HT1080 (cell line): ENCODE measurements at regions not wholly inside any gene's neighbourhood (a gene's known extent, or its start where the extent isn't known, plus 50 kb on each side); places are given as distances from the start of the nearest gene placed in this dataset.

Experiments used
- DNase-seq: peaks from one replicate; pipeline ENCODE4 v3.0.0-alpha.2; 2015; ENCODE audit warnings: low read depth

- DNase-seq = peak; percentile 64
Measured at GRCh38 chr9:14433351-14434157, 119.6 kb upstream of the NFIB start.

- DNase-seq = no peak
Measured at GRCh38 chr9:14432666-14433350, 118.9 kb upstream of the NFIB start.

- DNase-seq = peak; percentile 63
Measured at GRCh38 chr9:14428781-14429230, 114.9 kb upstream of the NFIB start.

- DNase-seq = no peak
Measured at GRCh38 chr9:14427419-14427818, 113.5 kb upstream of the NFIB start.

GRCh38 chr9:14424983-14425382, 111.0 kb upstream of the NFIB start:
- DNase-seq = no peak

GRCh38 chr9:14424289-14424688, 110.3 kb upstream of the NFIB start:
- DNase-seq = no peak

- peak; percentile 86 for DNase-seq
Measured at GRCh38 chr9:14423815-14424261, 109.9 kb upstream of the NFIB start.

- no peak for DNase-seq
Measured at GRCh38 chr9:14421291-14421690, 107.3 kb upstream of the NFIB start.

GRCh38 chr9:14418941-14419937, 105.3 kb upstream of the NFIB start:
- no peak for DNase-seq

GRCh38 chr9:14418301-14418940, 104.5 kb upstream of the NFIB start:
- DNase-seq = no peak

- DNase-seq = no peak
Measured at GRCh38 chr9:14417237-14417636, 103.3 kb upstream of the NFIB start.

- peak; percentile 82 for DNase-seq
Measured at GRCh38 chr9:14415947-14416346, 102.0 kb upstream of the NFIB start.

GRCh38 chr9:14413812-14414211, 99.9 kb upstream of the NFIB start:
- DNase-seq = no peak

- no peak for DNase-seq
Measured at GRCh38 chr9:14412775-14413174, 98.8 kb upstream of the NFIB start.

GRCh38 chr9:14406463-14406862, 92.5 kb upstream of the NFIB start:
- no peak for DNase-seq

GRCh38 chr9:14405176-14405706, 91.3 kb upstream of the NFIB start:
- no peak for DNase-seq

GRCh38 chr9:14403081-14403480, 89.1 kb upstream of the NFIB start:
- DNase-seq = no peak

GRCh38 chr9:14402583-14402982, 88.6 kb upstream of the NFIB start:
- DNase-seq = no peak

- no peak for DNase-seq
Measured at GRCh38 chr9:14401911-14402310, 88.0 kb upstream of the NFIB start.

GRCh38 chr9:14400658-14400995, 86.7 kb upstream of the NFIB start:
- peak; percentile 89 for DNase-seq
